Fibroblast of lung (primary cell): ENCODE measurements at regions not wholly inside any gene's neighbourhood (a gene's known extent, or its start where the extent isn't known, plus 50 kb on each side); places are given as distances from the start of the nearest gene placed in this dataset.
"Not testable (repeated sequence)": the region's sequence is repeated elsewhere in the genome, so short reads cannot be mapped to it uniquely, and the experiment has no call there.

ENCODE experiments used
- DNase-seq, 2 donors: peaks; one replicate each; pipeline versions ENCODE4 v3.0.0 to v3.0.0-alpha.2; 2010; ENCODE audit warnings: low read depth in 2 of 2
- H2AFZ ChIP-seq: 2 replicates; pipeline ENCODE4 v1.5.1; 2012; ENCODE audit warnings: low read length, control low read depth, inconsistent platforms
- H3K27ac ChIP-seq: 2 replicates; pipeline ENCODE4 v1.5.1; 2011; ENCODE audit warnings: low read length, control low read depth; ENCODE audit not compliant: insufficient read depth
- H3K27me3 ChIP-seq: 2 replicates; pipeline ENCODE4 v1.5.1; 2011; ENCODE audit warnings: mild to moderate bottlenecking, low read length; ENCODE audit not compliant: control insufficient read depth, insufficient read depth
- H3K36me3 ChIP-seq: 2 replicates; pipeline ENCODE4 v1.5.1; 2011; ENCODE audit warnings: low read length; ENCODE audit not compliant: control insufficient read depth, insufficient read depth
- H3K4me1 ChIP-seq: 2 replicates; pipeline ENCODE4 v1.5.1; 2011; ENCODE audit warnings: low read length; ENCODE audit not compliant: control insufficient read depth, insufficient read depth; ENCODE audit errors: extremely low read depth
- H3K4me2 ChIP-seq: 2 replicates; pipeline ENCODE4 v1.5.1; 2011; ENCODE audit warnings: low read length, control low read depth; ENCODE audit not compliant: insufficient read depth; ENCODE audit errors: extremely low read depth
- H3K4me3 ChIP-seq, 4 experiments: fragments of 200-600 bp in 1 of 4; sonication (generic) in 1 of 4; replicated peaks in 1 of 4; 2 replicates each; pipeline ENCODE4 v1.5.1; 2011 to 2016; ENCODE audit warnings: low read length in 4 of 4, low read depth in 3 of 4, mild to moderate bottlenecking in 3 of 4, control low read depth in 2 of 4, inconsistent platforms in 1 of 4, mixed read lengths in 1 of 4; ENCODE audit not compliant: insufficient read depth in 1 of 4; ENCODE audit errors: control extremely low read depth in 1 of 4
- H3K79me2 ChIP-seq: 2 replicates; pipeline ENCODE4 v1.5.1; 2012; ENCODE audit warnings: mild to moderate bottlenecking, low read length, inconsistent platforms; ENCODE audit not compliant: control insufficient read depth, insufficient read depth
- H3K9ac ChIP-seq: 2 replicates; pipeline ENCODE4 v1.5.1; 2011; ENCODE audit warnings: mild to moderate bottlenecking, low read length, control low read depth; ENCODE audit not compliant: insufficient read depth
- H3K9me3 ChIP-seq: 2 replicates; pipeline ENCODE4 v1.5.1; 2012; ENCODE audit warnings: low read depth, low read length; ENCODE audit not compliant: control insufficient read depth, insufficient read depth
- H4K20me1 ChIP-seq: 2 replicates; pipeline ENCODE4 v1.5.1; 2011; ENCODE audit warnings: low read length; ENCODE audit not compliant: control insufficient read depth, insufficient read depth; ENCODE audit errors: extremely low read depth

DNA sequence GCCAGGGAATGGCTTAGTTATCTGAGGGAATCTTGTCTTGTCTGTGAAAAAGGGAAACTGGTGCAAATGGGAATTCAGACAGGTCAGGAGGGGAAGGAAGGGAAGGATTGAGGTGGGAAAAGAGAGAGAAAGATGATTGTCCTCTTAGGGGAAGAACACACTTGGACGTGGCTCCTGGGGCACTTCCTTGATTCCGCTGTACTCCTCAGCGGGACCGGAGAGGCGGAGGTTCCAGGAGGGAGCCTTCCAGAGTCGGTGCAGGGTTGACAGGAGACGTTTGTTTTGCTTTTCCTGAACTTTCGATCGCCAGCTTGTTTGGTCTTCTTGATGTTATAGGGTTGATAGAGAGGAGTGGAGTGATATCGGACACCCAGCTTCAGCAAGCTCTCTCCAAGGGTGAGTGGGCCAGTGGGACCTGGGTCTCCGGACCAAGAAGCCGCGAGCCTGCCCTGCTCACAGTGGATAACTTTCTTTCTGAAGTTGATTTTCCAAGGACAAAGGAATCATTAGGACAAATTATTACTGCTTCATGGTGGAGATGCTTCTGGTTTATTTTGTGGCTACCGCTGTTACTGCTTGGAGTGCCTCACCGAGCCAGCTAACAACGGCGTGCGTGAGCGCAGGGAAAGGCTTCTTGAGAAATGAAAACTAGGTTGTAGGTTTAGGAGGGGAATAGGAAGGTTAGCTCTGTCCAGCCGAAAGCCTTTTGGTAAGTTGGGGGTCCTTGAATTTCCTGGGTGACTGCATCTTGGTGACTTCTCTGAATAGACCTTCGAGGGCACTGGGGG is 52.4 kb upstream of the APOD start:
- not testable (repeated sequence) for DNase-seq, H3K9ac ChIP-seq, H2AFZ ChIP-seq, H3K9me3 ChIP-seq, H3K36me3 ChIP-seq, H3K27ac ChIP-seq, H3K79me2 ChIP-seq, H4K20me1 ChIP-seq, H3K27me3 ChIP-seq, H3K4me1 ChIP-seq
- peak overlapping the region in 1 of 4 experiments; percentile 28 for H3K4me3 ChIP-seq
- H3K4me2 ChIP-seq = peak overlapping the region; percentile 48

GRCh38 chr3:195635262-195635873 is 51.6 kb upstream of the APOD start:
- H3K27me3 ChIP-seq, H3K9me3 ChIP-seq, H3K79me2 ChIP-seq, H4K20me1 ChIP-seq, H2AFZ ChIP-seq, H3K9ac ChIP-seq, H3K36me3 ChIP-seq, H3K4me3 ChIP-seq, H3K27ac ChIP-seq, H3K4me1 ChIP-seq, H3K4me2 ChIP-seq, DNase-seq: not testable (repeated sequence)

DNA sequence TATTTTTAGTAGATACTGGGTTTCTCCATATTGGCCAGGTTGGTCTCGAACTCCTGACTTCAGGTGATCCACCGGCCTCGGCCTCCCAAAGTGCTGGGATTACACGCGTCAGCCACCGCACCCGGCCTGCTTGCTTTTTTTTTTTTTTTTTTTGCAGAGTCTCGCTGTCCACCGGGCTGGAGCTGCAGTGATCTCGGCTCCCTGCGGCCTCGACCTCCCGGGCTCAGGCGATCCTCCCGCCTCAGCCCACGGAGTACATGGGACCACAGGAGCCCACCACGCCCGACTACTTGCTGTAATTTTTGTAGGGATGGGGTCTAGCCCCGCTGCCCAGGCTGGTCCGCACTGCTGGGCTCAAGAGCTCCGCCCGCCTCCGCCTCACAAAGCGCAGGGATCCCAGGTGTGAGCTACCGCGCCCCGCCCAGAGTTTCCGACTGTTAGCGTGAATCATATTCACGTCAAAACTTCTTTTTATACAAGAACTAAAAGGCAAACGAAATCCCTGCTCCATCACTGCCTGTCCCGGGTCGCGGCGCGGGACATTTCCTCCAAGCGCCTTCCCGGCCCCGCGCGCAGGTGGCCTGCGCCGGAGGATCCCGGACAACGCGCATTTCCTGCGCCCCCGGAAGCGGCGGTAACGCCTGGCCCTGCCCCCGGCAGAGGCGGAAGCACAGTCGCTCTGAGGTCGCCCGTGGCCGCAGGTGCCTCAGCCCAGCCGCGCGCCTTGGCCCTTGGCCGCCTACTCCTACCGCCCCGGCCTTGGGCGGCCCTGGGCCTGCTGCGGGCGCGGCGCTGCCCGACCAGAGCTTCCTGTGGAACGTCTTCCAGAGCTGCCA is 50.9 kb upstream of the APOD start:
- H3K36me3 ChIP-seq, H3K27ac ChIP-seq, H3K27me3 ChIP-seq, H2AFZ ChIP-seq, H3K79me2 ChIP-seq, H3K9me3 ChIP-seq, H4K20me1 ChIP-seq, DNase-seq, H3K9ac ChIP-seq, H3K4me1 ChIP-seq: not testable (repeated sequence)
- peak overlapping the region in 1 of 4 experiments; percentile 56 for H3K4me3 ChIP-seq
- peak overlapping the region; percentile 32 for H3K4me2 ChIP-seq
